H1 (cell line): ENCODE measurements at regions not wholly inside any gene's neighbourhood (a gene's known extent, or its start where the extent isn't known, plus 50 kb on each side); places are given as distances from the start of the nearest gene placed in this dataset.
"Not testable (repeated sequence)": the region's sequence is repeated elsewhere in the genome, so short reads cannot be mapped to it uniquely, and the experiment has no call there.

Source experiments
- CTCF ChIA-PET: fragments of 300-600 bp; sonication (Branson Sonifier 250); formaldehyde crosslinking; loops from one replicate; lab custom pipeline; 2021; ENCODE audit not compliant: partially characterized antibody; lab: Charles Lee
- POLR2A ChIA-PET: fragments of 300-600 bp; sonication (Branson Sonifier 250); formaldehyde crosslinking; loops from one replicate; lab custom pipeline; 2021; ENCODE audit warnings: inconsistent platforms; ENCODE audit not compliant: partially characterized antibody; lab: Charles Lee
- DNase-seq, 2 experiments: peaks; one replicate each; pipeline versions ENCODE4 v3.0.0 to v3.0.0-alpha.2; 2010 to 2022; ENCODE audit warnings: low spot score in 2 of 2, low read depth in 1 of 2, mixed read lengths in 1 of 2
- FAIRE-seq: peaks from 2 replicates; lab custom pipeline; 2011; peaks lifted over from hg19 to GRCh38; lab: Jason Lieb, UNC
- H2AFZ ChIP-seq: 2 replicates; pipeline ENCODE4 v1.8.1; 2012; ENCODE audit warnings: low read length, inconsistent platforms
- H2AK5ac ChIP-seq: 2 replicates; pipeline ENCODE4 v1.6.1; 2013; ENCODE audit warnings: low read depth, low read length
- H2BK120ac ChIP-seq: replicated peaks from 2 replicates; pipeline ENCODE3; 2013; ENCODE audit warnings: low read depth, low read length, inconsistent platforms
- H2BK12ac ChIP-seq: 2 replicates; pipeline ENCODE4 v1.6.1; 2013; ENCODE audit warnings: low read depth, low read length
- H2BK15ac ChIP-seq: 2 replicates; pipeline ENCODE4 v1.6.1; 2013; ENCODE audit warnings: low read length
- H2BK20ac ChIP-seq: 2 replicates; pipeline ENCODE4 v1.6.1; 2013; ENCODE audit warnings: low read length
- H2BK5ac ChIP-seq: 2 replicates; pipeline ENCODE4 v1.6.1; 2013; ENCODE audit warnings: low read depth, low read length
- H3K14ac ChIP-seq: 2 replicates; pipeline ENCODE4 v1.6.1; 2013; ENCODE audit warnings: inconsistent platforms; ENCODE audit not compliant: insufficient read length
- H3K18ac ChIP-seq: 2 replicates; pipeline ENCODE4 v1.6.1; 2013; ENCODE audit warnings: low read length; ENCODE audit errors: extremely low read depth
- H3K23ac ChIP-seq: 2 replicates; pipeline ENCODE4 v1.6.1; 2013; ENCODE audit warnings: inconsistent platforms; ENCODE audit not compliant: insufficient read length
- H3K23me2 ChIP-seq: 2 replicates; pipeline ENCODE4 v1.6.1; 2013; ENCODE audit warnings: low read depth, low read length
- H3K27ac ChIP-seq: 2 replicates; pipeline ENCODE4 v1.6.1; 2011; ENCODE audit warnings: low read depth, low read length, inconsistent platforms
- H3K27me3 ChIP-seq, 4 experiments: replicated peaks in 1 of 4; 1 replicate in 1 of 4; 2 replicates in 3 of 4; pipeline versions ENCODE4 v1.6.1 to v1.8.1; 2011 to 2013; ENCODE audit warnings: low read length in 3 of 4, mild to moderate bottlenecking in 3 of 4, inconsistent platforms in 2 of 4, mixed read lengths in 2 of 4, moderate library complexity in 1 of 4; ENCODE audit not compliant: control insufficient read depth in 3 of 4, insufficient read depth in 3 of 4; ENCODE audit errors: extremely low read depth in 1 of 4
- H3K36me3 ChIP-seq, 4 experiments: 2 replicates each; pipeline versions ENCODE4 v1.6.1 to v1.8.1; 2011 to 2013; ENCODE audit warnings: mild to moderate bottlenecking in 4 of 4, low read length in 3 of 4, moderate library complexity in 2 of 4, control low read depth in 1 of 4, inconsistent platforms in 1 of 4; ENCODE audit not compliant: insufficient read depth in 4 of 4, control insufficient read depth in 2 of 4
- H3K4ac ChIP-seq: replicated peaks from 2 replicates; pipeline ENCODE3; 2013; ENCODE audit warnings: low read length, low read depth, mixed read lengths, inconsistent platforms; ENCODE audit not compliant: insufficient read length
- H3K4me1 ChIP-seq, 4 experiments: replicated peaks in 1 of 4; 1 replicate in 1 of 4; 2 replicates in 3 of 4; pipeline versions ENCODE4 v1.6.1 to v1.8.1; 2011 to 2013; ENCODE audit warnings: low read length in 3 of 4, inconsistent platforms in 2 of 4, mixed read lengths in 1 of 4; ENCODE audit not compliant: insufficient read depth in 4 of 4, control insufficient read depth in 3 of 4
- H3K4me2 ChIP-seq, 2 experiments: 2 replicates each; pipeline versions ENCODE4 v1.6.1 to v1.8.1; 2011 to 2013; ENCODE audit warnings: low read depth in 2 of 2, low read length in 2 of 2, control low read depth in 1 of 2, inconsistent platforms in 1 of 2, mild to moderate bottlenecking in 1 of 2; ENCODE audit not compliant: insufficient read depth in 1 of 2
- H3K4me3 ChIP-seq, 4 experiments: fragments of 200-600, 300-600 bp in 1 of 4; sonication (generic), shearing (Covaris generic), sonication (Bioruptor Twin) in 1 of 4; 2 replicates each; pipeline versions ENCODE4 v1.5.1 to v1.8.1; 2011 to 2016; ENCODE audit warnings: low read length in 4 of 4, low read depth in 3 of 4, control low read depth in 2 of 4, inconsistent platforms in 2 of 4, mild to moderate bottlenecking in 2 of 4, mixed read lengths in 1 of 4, moderate library complexity in 1 of 4; ENCODE audit not compliant: insufficient read depth in 2 of 4; ENCODE audit errors: extremely low read depth in 1 of 4
- H3K56ac ChIP-seq: replicated peaks from 2 replicates; pipeline ENCODE3; 2013; ENCODE audit warnings: low read depth, mild to moderate bottlenecking, mixed read lengths, low read length, inconsistent platforms; ENCODE audit not compliant: insufficient read length
- H3K79me1 ChIP-seq: 2 replicates; pipeline ENCODE4 v1.6.1; 2013; ENCODE audit warnings: low read depth, low read length, control low read depth
- H3K79me2 ChIP-seq, 2 experiments: 2 replicates each; pipeline versions ENCODE4 v1.6.1 to v1.8.1; 2012 to 2013; ENCODE audit warnings: low read length in 2 of 2, mild to moderate bottlenecking in 2 of 2, inconsistent platforms in 1 of 2; ENCODE audit not compliant: insufficient read depth in 2 of 2, control insufficient read depth in 1 of 2
- H3K9ac ChIP-seq, 4 experiments: replicated peaks in 1 of 4; 1 replicate in 1 of 4; 2 replicates in 3 of 4; pipeline versions ENCODE4 v1.6.1 to v1.8.1; 2011 to 2013; ENCODE audit warnings: low read depth in 3 of 4, low read length in 3 of 4, control low read depth in 2 of 4, mild to moderate bottlenecking in 2 of 4, moderate library complexity in 2 of 4, inconsistent platforms in 1 of 4; ENCODE audit errors: extremely low read depth in 1 of 4
- H3K9me3 ChIP-seq, 2 experiments: 2 replicates each; pipeline versions ENCODE4 v1.6.1 to v1.8.1; 2012 to 2013; ENCODE audit warnings: mild to moderate bottlenecking in 2 of 2, moderate library complexity in 2 of 2, control low read depth in 1 of 2, inconsistent platforms in 1 of 2, low read depth in 1 of 2, low read length in 1 of 2, mixed read lengths in 1 of 2; ENCODE audit not compliant: insufficient read depth in 2 of 2
- H4K20me1 ChIP-seq, 2 experiments: replicated peaks in 1 of 2; 2 replicates each; pipeline versions ENCODE3 to v1.8.1; 2011 to 2013; ENCODE audit warnings: inconsistent platforms in 2 of 2, low read length in 2 of 2, mild to moderate bottlenecking in 1 of 2; ENCODE audit not compliant: insufficient read depth in 2 of 2, control insufficient read depth in 1 of 2
- H4K5ac ChIP-seq: 2 replicates; pipeline ENCODE4 v1.6.1; 2013; ENCODE audit warnings: low read length, low read depth, mixed read lengths, inconsistent platforms; ENCODE audit not compliant: insufficient read length
- H4K8ac ChIP-seq: 2 replicates; pipeline ENCODE4 v1.8.0; 2013; ENCODE audit warnings: mild to moderate bottlenecking, moderate library complexity, low read length, inconsistent platforms; ENCODE audit not compliant: insufficient read depth; ENCODE audit errors: extremely low read depth
- H4K91ac ChIP-seq: replicated peaks from 2 replicates; pipeline ENCODE3; 2013; ENCODE audit warnings: low read length, mixed read lengths, inconsistent platforms; ENCODE audit not compliant: insufficient read length
- WGBS, 2 experiments: shearing (Covaris generic) in 1 of 2; methylation state at CpG; one replicate each; pipeline versions ENCODE4 v1.1.6 to v1.1.7; 2013 to 2015; ENCODE audit warnings: low lambda C conversion rate in 2 of 2, mixed read lengths in 2 of 2, inconsistent platforms in 1 of 2, low coverage in 1 of 2, missing lambda C conversion rate in 1 of 2; ENCODE audit not compliant: insufficient replicate concordance in 2 of 2, insufficient coverage in 1 of 2, insufficient read length in 1 of 2; ENCODE audit errors: extremely low coverage in 1 of 2, missing lambda C conversion rate in 1 of 2; 5-methylcytosine and 5-hydroxymethylcytosine counted together

DNA sequence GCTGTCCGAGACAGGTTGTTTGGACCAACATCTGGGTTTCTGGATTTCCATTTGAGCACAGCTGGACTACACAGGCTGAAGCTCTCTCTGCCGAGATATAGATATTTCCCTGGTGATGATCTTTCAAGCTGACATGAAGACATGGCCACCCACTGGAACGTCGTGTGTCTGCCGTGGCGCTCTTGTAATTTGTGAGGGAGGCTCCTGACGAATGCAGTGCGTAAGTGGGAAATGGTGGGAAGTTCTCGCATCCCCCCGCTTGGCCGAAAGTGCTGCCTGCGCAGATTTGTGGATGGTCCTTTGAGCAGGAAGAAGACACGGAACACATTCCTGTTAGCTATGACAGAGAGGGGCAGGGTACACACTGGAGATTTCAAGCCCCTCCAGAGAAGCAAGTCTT is 176.2 kb upstream of the OSBPL11 start:
- FAIRE-seq, H3K4ac ChIP-seq: not testable (repeated sequence)

DNA sequence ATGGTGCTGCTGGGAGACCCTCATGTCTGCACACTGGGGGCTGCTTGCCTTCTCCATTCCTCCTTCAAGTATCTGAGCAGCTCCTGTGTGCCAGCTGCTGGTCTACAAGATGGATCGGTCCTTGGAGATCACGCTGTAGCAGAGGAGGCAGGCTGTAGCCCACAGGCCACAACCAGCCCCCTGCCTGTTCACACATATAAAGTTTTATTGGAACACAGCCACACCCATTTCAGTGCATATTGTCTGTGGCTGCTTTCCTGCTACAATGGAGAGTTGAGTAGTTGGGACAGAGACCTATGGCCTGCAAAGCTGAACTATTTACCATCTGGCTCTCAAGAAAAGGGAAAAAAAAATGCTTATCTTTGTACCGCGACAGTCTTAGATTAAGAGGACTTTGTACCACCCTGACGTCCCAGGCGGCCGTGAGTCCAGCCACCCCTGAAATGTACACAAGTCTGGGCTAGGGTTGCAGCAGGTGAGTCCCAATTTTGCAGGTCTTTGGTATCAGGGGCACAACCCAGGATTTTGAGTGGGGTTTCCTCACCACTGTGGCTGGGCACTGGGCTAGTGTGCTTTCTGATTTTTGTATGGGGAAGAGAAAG is 179.2 kb upstream of the OSBPL11 start:
- H4K91ac ChIP-seq, H3K27me3 ChIP-seq, POLR2A ChIA-PET, H3K79me1 ChIP-seq, H3K9ac ChIP-seq, H3K18ac ChIP-seq, H2AK5ac ChIP-seq, H3K14ac ChIP-seq, H3K27ac ChIP-seq, H2BK120ac ChIP-seq, H2AFZ ChIP-seq, H2BK5ac ChIP-seq, H2BK20ac ChIP-seq, DNase-seq, H3K4me1 ChIP-seq, H4K20me1 ChIP-seq, H3K9me3 ChIP-seq, H4K8ac ChIP-seq, H3K23ac ChIP-seq, H3K56ac ChIP-seq, H4K5ac ChIP-seq, H3K36me3 ChIP-seq, H2BK12ac ChIP-seq, H2BK15ac ChIP-seq, H3K23me2 ChIP-seq, FAIRE-seq, H3K4ac ChIP-seq, H3K79me2 ChIP-seq, H3K4me2 ChIP-seq, H3K4me3 ChIP-seq: not testable (repeated sequence)
- WGBS, 2 experiments = 93% methylated on average over 2 of the region's 7 CpGs; no CpG with 5 or more reads in 1 of the 2 experiments
- CTCF ChIA-PET = interaction anchor here (1.1 kb wide), 1 partner anchor 87 kb away, joined by 3 read pairs; no protein-coding TSS in a partner anchor

More for the DNA sequence above, 176.2 kb upstream of the OSBPL11 start:
- H3K4me2 ChIP-seq, H3K14ac ChIP-seq, H3K36me3 ChIP-seq, H3K9me3 ChIP-seq, H3K79me1 ChIP-seq, H2BK12ac ChIP-seq, H3K79me2 ChIP-seq, DNase-seq, H2BK20ac ChIP-seq, H4K5ac ChIP-seq, H2BK120ac ChIP-seq, H3K4me3 ChIP-seq, H2AK5ac ChIP-seq, H3K4me1 ChIP-seq, H4K8ac ChIP-seq, H3K27me3 ChIP-seq, H3K56ac ChIP-seq, H3K27ac ChIP-seq, POLR2A ChIA-PET, H4K20me1 ChIP-seq, H3K23me2 ChIP-seq, H3K18ac ChIP-seq, H3K9ac ChIP-seq, H3K23ac ChIP-seq, H2AFZ ChIP-seq, H2BK5ac ChIP-seq, H2BK15ac ChIP-seq, CTCF ChIA-PET, H4K91ac ChIP-seq: not testable (repeated sequence)
- WGBS, 2 experiments = 78% methylated on average over 13 of the region's 13 CpGs; no CpG with 5 or more reads in 1 of the 2 experiments
